HL-60/S4 treated with phorbol 12-myristate 13-acetate at 8.2 ng/mL for 4 days and 3 days (cell line): ENCODE measurements at regions not wholly inside any gene's neighbourhood (a gene's known extent, or its start where the extent isn't known, plus 50 kb on each side); places are given as distances from the start of the nearest gene placed in this dataset.

Experiments used
- in situ Hi-C: fragments of 300-500 bp; cut with MboI; formaldehyde crosslinking; loops from 2 replicates; pipeline ENCODE4 v1.15.0; 2022; ENCODE audit warnings: low sequenced_read_pairs

DNA sequence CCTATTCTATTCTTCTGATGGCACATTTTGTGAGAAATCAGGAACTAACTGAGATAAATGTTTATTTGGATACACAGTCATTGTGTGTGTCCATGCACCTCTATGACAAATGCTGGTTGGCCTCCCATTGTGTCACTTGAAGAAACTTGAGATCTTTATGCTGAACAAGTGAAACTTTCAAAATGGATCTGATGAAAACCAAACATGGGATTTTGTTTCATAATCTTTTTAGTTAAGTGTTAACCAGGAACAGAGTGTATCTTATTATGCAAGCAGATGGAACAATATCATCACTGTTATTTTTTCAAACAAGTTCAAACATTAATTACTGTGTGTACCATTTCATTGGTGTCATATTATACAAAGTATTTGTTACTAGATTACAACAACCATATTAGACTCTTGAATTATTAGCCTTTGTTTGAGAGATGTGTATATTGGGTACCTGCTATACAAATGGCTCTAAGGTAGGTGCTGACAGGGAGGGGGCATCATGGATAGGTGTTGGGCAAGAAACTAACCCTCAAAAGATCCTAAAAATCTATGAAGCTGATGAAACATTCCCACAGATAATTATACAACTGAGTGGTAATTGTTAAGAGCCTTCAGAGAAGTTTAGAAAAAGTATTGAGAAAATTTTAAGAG lies 159.8 kb downstream of the PALM2AKAP2 start:
- in situ Hi-C loops: no loop called here

DNA sequence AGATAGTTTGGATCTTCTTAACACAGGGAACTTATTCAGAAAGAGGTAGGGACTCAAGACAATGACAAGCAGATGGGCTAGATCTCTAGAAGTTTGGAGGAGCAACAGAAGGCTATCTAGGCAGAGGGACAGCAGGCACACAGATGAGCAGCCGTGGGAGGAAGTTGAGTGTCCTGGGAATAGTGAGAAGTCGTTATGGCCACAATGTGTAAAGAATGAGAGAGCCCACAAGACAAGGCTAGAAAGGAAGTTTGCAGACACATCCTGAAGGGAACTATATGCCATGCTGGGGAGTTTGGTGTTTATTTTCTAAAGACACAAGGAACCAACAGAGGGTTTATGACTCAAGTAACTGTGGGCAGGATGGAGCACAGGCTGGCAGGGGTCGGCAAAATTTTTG lies 160.6 kb downstream of the PALM2AKAP2 start:
- in situ Hi-C loops: no loop called here

DNA sequence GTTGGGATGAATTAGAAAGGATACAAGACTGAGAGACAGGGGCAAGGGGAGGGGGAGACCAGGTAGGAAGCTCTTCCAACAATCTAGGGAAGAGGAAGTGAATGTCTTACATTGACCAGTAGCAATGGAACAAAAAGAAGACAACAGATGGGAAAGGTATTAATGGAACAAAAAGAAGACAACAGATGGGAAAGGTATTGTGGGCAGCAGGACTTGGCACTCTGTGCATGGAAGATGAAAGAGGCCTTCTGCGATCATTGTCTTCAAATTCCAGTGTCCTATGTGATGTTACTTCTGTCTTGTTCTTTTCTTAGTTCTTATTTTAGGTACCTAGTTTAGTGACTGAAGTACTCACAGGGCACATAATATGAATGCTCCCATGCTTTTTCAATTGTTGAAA lies 161.8 kb downstream of the PALM2AKAP2 start:
- in situ Hi-C loops: no loop called here

DNA sequence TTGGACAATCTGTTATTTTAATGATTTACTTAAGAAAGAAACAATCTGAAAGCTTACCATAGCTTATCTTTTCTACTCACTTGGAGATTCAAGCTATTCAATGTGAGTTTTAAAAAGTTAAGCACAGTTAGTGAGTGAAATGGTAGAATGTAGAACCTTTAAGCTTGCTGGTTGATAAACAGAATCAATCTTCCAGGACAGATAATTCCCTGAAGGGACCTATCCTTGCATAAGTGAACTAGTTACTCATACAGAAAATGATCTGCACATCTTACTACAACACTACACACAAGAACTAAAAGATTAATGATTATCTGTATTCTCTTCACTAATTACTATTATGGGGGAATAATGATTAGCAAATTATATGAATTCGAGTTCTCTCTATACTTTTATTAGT lies 165.6 kb downstream of the PALM2AKAP2 start:
- in situ Hi-C loops: no loop called here

DNA sequence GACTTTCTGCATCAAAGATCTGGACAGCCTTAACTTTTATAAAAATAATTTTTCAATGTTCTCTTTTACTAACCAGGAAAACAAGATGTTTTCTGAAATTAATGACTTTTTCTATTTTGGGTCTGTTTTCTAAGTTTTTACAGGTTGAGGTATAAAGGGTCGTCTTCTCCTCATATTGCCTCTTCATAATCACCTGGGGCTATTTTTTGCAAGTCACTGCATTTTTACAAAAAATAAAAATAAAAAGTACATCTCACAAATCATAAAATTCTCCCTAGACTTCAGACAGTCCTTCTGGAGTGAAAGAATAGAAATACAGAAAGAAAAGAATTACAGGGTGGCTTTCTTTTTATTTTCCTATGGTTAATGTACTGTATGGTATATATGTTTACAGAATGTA lies 168.5 kb downstream of the PALM2AKAP2 start:
- in situ Hi-C loops: no loop called here

DNA sequence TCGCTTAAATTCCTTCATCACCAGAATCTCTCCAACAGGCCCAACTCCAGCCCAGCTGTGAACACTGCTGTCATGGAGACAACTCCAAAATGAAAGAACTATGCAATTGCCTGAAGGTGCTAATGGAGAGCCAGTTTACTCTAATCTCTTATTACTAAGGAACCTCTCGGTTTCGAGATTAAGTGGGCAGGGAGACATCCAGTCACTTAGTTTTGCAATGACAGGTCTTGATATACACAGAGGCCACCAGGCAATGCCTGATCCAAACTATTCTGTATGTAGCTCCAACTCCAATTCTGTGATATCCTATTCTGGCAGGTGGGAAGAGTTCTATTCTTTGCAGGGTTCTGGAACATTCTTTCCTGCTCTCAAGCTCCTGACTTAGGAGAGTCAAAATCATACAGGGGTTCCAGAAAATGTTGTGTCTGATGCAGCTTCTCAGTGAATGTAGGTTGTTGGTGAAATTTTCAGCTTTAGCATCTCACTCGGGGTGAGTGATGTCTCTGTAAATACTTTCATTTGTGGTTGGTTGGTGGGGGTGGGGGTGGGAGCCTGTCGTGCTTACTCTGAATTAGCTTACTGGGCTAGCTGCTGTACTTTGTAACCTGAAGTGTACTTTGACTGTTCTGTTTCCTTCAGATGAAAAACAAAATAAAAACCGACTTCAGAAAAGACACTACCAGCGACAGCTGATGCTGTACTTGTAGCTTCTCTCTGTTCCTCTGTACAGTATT lies 170.9 kb downstream of the PALM2AKAP2 start:
- in situ Hi-C loops: no loop called here

DNA sequence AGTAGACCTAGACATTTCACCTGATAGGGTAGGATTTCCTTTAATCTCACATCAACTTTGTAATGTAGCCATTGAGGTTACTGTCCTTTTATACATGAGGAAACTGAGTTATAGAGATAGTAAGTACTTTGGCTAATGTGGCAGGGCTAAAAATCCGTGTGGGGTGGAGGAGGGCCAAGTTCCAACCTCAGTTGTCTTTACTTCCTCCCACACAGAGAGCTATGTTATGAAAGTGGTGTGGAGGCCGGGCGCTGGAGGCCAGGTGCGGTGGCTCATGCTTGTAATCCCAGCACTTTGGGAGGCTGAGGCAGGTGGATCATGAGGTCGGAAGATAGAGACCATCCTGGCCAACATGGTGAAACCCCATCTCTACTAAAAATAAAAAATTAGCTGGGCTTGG lies 173.3 kb downstream of the PALM2AKAP2 start:
- in situ Hi-C loops: no loop called here

DNA sequence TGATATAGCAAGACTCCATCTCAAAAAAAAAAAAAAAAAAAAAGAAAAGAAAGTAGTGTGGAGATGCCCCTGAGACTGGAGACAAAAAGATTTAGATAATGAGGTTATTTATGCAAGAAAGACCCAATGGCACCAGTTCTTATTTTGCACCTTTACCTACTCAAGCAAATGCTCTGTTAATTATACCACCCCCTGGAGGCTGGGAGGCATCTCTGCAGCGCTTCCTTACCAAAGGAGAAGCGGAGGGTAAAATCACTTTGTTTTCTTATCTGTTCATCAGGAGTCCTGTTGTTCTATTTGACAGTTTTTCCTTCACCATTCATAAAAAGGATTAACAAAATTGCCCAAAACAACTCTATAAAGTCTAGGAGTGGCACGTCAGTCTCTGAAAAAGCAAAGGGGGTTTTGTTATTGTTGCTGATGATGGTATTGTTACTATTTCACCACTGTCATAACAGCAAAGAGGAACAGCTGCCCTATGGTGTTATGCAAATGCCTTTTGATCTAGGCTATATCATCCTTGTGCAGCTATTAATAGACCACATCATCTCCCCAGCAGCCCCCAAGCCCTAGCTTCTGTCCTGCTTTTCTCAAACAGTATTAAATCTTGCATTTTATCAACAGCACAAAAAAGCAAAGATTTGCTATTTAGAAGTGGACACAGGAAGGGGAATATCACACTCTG lies 174.0 kb downstream of the PALM2AKAP2 start:
- in situ Hi-C loops: no loop called here

DNA sequence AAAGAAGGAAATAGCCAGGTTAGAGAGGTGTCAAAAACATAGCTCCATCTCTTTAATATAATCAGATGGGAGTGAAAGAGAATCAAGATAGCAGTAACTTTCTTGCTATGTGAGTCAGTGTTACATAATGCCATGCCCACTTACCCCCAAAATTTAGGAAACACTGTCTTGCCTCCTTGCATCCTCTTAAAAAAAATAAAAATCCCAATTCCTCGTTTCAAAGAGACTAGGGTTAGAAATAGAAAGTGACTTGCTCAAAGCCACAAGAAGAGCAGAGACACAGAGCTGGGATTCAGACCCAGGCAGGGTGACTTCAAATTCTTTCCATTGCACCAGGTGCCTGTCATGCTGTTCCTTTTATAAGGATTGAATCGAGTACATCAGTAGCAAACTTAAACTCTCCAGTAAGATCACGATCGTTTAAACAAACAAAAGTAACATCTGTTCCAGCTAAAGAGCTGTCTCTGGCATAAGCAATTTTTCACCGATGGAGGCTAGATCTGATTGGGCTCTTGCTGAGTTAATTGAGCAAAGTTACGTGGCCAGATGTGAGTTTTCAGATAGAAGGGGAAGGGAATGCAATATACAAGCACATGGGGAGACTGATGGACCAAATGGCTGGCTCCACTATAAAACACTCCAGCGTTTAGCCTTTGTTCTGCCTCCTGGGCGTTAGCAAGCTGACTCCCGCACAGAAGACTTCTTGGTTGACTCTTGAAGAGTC lies 176.9 kb downstream of the PALM2AKAP2 start:
- in situ Hi-C loops: no loop called here

DNA sequence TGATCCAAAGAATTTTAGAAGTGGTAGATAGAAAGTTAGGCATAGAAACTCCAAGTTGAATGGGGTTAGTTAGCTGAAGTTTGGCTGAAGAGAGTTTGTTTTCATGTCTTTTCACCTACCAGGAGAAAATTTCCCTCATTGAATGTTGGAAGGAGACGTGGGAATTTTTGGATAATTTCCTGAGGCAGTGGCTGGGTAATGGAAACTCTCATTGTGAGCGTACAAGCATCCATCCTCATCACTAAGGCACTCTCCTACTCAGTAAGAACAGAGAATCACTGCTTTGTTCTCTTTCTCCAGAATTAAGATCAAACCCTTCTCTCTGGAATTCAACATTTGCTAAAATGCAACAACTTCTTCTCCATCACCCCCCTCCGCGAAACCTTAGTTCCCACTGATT lies 179.7 kb downstream of the PALM2AKAP2 start:
- in situ Hi-C loops: no loop called here

DNA sequence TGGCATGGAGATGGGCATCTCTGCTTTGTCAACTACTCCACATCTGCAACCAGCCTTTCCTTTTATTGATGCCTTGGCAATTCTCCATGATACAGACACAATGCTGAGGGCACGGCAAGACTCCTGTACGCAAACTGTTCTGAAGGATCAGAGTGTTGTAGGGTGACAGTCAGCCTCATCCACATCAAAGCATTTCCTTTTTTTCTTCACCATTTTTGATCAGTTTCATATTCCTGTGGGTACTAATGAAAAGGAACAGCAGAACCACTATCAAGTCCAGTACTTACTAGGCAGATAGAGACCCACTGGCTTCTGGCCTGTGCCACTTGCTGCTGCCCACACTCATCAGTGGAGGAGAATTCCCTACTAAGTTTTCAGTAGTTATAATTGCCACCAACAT lies 181.6 kb downstream of the PALM2AKAP2 start:
- in situ Hi-C loops: no loop called here

DNA sequence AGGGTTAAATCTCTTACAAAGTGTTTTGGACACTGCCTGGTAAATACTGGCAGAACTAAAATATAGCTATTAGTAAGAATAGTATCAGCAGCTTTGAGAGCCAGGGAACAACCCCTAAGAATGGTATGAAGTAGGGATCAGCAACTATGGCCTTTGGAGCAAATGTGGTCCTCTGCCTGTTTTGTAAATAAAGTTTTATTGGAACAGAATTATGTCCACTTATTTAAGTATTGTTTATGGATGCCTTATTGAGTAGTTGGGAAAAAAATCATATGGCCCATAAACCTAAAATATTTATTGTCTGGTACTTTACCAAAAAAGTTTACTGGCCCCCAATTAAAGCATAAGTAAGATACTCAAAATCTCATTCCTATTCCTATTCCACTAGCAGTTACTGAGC lies 182.2 kb downstream of the PALM2AKAP2 start:
- in situ Hi-C loops: no loop called here

DNA sequence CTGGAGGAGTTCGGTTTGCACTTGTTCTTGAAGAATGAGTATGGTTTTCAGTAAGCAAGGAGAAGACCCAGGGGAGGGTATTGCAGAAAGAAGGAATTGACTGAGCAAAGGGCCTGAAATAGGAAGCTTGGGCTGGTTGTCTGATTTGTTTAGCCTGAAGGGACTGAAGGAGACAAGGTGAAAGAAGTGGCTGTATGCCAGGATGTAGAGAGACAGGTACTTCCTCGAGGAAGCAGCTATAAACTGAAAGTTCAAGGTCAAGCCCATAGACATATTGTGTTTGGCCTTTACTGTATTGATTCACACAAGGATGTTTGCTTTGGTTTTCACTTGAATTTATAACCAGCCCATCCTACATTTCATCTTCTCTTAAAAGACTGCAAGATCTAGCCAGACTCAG lies 183.1 kb downstream of the PALM2AKAP2 start:
- in situ Hi-C loops: no loop called here

DNA sequence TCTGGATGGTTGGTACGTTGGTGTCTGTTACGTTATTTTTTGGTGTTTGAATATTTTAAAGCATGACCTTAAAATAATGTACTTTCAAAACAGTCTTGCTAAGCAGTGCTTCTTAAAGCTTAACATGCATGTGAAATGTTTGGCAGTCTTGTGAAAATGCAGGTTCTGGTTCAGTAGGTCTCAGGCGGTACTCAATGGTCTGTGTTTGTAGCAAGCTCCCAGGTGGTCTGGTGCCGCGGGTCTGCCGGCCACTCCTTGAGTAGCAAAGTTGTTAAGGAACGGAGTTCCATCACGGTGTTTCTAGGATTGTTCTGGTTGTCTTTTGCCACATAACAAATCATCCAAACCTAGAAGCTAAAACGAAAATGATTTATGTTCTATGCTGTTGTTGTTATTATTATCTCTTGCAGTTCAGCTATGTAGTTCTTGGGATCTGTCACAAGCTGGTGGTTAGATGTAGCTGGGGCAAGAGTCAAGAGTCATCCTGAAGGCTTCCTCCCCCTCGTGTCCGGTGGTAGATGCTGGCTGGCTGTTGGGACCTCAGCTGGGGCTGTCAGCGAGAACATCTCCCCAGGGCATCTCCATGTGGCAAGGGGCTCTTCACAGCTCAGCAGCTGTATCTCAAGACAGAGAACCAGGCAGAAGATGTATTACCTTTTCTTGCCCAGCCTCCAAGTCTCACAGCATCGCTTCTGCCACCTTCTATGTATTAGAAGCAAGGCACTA lies 186.8 kb downstream of the PALM2AKAP2 start:
- in situ Hi-C loops: no loop called here

DNA sequence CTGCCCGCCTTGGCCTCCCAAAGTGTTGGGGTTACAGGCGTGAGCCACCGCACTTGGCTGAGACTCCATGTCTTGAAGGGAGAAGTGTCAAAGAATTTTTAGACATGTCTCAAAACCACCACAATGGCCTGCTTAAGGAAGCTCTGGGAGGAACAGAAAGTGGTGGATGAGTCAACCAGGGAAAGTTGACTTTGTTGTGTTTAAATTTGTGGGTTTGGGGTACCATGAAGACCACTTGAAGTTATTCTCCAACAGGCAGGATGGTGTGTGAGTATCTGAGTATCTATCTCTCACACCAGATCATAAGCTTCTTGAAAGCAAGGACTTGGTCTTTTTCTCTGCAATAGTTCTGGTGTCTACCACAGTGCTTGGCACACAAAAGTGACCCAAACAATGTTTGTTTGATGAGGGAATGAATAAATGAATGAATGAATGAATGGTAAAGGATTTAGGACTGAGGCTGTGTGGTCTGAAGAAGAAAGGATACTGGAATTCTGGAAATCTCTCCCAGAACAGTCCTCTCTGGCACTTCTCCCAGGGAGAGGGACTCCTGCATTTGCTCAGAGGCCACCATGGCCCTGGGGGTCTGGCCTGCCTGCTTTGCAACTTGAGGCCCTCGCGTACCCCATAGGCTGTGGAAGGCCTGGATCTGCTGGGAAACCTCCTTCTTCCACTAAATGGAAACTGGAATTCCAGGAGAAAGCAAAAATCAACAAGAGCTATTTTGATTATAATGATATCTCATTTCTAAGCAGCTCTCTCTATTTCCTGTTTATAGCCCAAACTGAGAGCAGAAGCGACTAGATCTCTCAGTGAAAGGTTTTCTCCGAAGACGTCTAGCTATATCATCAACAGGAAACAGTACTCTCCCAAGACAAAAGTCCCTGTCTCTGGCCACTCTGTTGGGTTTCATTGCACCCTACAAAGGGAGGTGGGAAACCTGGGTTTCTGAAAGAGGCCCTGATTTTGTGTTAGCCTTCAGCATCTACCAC lies 187.9 kb downstream of the PALM2AKAP2 start:
- in situ Hi-C loops: no loop called here

DNA sequence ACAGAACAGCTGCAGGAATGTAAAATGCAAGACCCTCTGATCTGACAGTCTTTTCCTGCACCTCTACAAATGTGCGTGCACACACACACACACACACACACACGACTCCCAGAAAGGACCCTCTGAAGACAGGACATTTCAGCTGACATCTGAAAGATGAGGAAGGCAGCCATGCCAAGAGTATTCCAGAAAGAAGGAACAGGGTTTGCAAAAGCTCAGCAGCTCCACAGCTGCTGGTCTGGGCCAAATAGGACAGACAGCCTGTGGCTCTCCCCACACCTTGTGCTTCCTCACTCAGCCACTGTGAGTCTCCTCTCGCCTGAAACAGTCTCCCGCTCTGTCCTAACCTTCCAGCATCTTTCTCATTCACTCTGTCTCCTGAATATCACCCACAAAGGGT lies 189.0 kb downstream of the PALM2AKAP2 start:
- in situ Hi-C loops: no loop called here

DNA sequence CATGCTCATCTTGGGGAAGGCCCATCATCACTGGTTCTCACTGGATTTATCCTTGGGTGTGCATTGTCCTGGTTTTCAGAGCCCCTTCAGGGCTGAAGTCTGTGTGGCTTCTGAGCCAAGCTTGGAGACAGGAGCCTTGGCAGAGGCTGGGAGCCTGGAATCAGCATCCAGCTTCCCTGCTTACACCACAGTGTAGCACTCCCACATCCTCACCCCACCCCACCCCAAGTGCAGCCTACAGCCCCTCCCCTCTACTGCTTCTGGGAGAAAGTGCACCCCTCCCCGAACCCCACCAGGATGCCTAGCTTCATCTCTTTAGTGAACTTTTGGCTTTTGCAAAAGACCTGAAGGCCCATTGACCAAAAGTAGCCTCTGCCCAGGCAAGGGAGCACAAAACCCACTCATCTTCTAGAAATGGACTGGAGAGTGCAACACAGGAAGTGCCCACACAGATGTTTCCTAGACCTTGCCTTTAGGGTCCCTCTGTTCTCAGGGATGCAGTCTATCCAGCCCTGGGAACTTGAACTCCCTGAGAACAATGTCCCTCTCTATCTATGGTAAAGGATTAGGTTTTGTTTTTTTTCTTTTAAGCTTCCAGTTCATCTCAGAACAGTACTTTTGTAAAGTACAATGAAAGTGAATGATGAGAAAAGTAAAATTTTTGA lies 189.7 kb downstream of the PALM2AKAP2 start:
- in situ Hi-C loops: no loop called here

DNA sequence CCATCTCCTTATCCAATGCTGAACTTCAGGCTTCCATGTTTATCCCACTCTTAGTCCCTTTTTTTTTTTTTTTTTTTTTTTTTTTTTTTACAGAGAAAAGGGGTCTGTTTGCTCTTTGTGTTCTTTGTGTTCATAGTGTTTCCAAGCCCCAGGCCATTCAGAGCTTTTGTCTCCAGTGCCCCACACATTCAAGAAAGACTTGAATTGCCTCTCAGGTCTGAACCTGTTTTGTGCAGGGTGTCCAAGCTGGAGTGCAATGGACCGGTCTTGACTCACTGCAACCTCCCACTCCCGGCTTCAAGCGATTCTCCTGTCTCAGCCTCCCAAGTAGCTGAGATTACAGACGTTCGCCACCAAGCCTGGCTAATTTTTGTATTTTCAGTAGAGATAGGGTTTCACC lies 191.2 kb downstream of the PALM2AKAP2 start:
- in situ Hi-C loops: no loop called here
